OCI-LY1 (cell line): ENCODE measurements at regions not wholly inside any gene's neighbourhood (a gene's known extent, or its start where the extent isn't known, plus 50 kb on each side); places are given as distances from the start of the nearest gene placed in this dataset.

Source experiments
- H2AFZ ChIP-seq: fragments of 200-600 bp; sonication (generic), shearing (Covaris generic); 2 replicates; pipeline ENCODE4 v1.6.0; 2014; ENCODE audit warnings: antibody characterized with exemption, mild to moderate bottlenecking, low read length
- H3F3A ChIP-seq: fragments of 200-600 bp; sonication (generic), shearing (Covaris generic); 2 replicates; pipeline ENCODE4 v1.6.0; 2014; ENCODE audit warnings: mild to moderate bottlenecking, antibody characterized with exemption, low read length, moderate library complexity; ENCODE audit not compliant: insufficient read depth
- H3K27ac ChIP-seq: fragments of 200-600 bp; sonication (generic); 2 replicates; pipeline ENCODE4 v1.5.1; 2014; ENCODE audit warnings: low read length, mixed run types, mild to moderate bottlenecking, low read depth; ENCODE audit not compliant: poor library complexity, severe bottlenecking
- H3K27me3 ChIP-seq: fragments of 200-600 bp; sonication (generic); 2 replicates; pipeline ENCODE4 v1.6.0; 2014; ENCODE audit warnings: antibody characterized with exemption, mild to moderate bottlenecking, low read length, moderate library complexity; ENCODE audit not compliant: insufficient read depth
- H3K36me3 ChIP-seq: fragments of 200-600 bp; sonication (generic); 2 replicates; pipeline ENCODE4 v1.6.1; 2014; ENCODE audit warnings: mild to moderate bottlenecking, antibody characterized with exemption, low read length, moderate library complexity, mixed read lengths; ENCODE audit not compliant: insufficient read depth
- H3K4me1 ChIP-seq: fragments of 200-600 bp; sonication (generic); 2 replicates; pipeline ENCODE4 v1.5.1; 2014; ENCODE audit warnings: mild to moderate bottlenecking, low read length, moderate library complexity; ENCODE audit not compliant: insufficient read depth, severe bottlenecking
- H3K4me2 ChIP-seq: fragments of 200-600 bp; sonication (generic), shearing (Covaris generic); 2 replicates; pipeline ENCODE4 v1.6.1; 2014; ENCODE audit warnings: low read length
- H3K4me3 ChIP-seq: fragments of 200-600 bp; sonication (generic); 2 replicates; pipeline ENCODE4 v1.5.1; 2014; ENCODE audit warnings: low read length, low read depth, mild to moderate bottlenecking, mixed read lengths; ENCODE audit not compliant: poor library complexity, severe bottlenecking
- H3K79me2 ChIP-seq: fragments of 200-600 bp; shearing (Covaris generic); 2 replicates; pipeline ENCODE4 v1.6.1; 2016; ENCODE audit warnings: mixed run types, low read length, mixed read lengths; ENCODE audit not compliant: insufficient read depth
- H3K9ac ChIP-seq: fragments of 200-600 bp; sonication (generic), shearing (Covaris generic); 2 replicates; pipeline ENCODE4 v1.6.1; 2014; ENCODE audit warnings: mild to moderate bottlenecking, low read length, mixed read lengths
- H3K9me2 ChIP-seq: fragments of 200-600 bp; sonication (generic), shearing (Covaris generic); 2 replicates; pipeline ENCODE4 v1.6.1; 2014; ENCODE audit warnings: low read depth, mild to moderate bottlenecking, low read length, mixed read lengths
- H3K9me3 ChIP-seq: fragments of 200-600 bp; shearing (Covaris generic); 2 replicates; pipeline ENCODE4 v1.6.1; 2014; ENCODE audit warnings: low read length, mixed read lengths
- H4K20me1 ChIP-seq: fragments of 200-600 bp; sonication (generic), shearing (Covaris generic); 2 replicates; pipeline ENCODE4 v1.6.0; 2016; ENCODE audit warnings: mild to moderate bottlenecking, low read length; ENCODE audit not compliant: insufficient read depth
- CTCF ChIP-seq: fragments of 200-600 bp; sonication (generic), shearing (Covaris generic); IDR thresholded peaks from 2 replicates; pipeline ENCODE4 v1.5.1; 2017; ENCODE audit warnings: mild to moderate bottlenecking, antibody characterized with exemption, low read length, moderate library complexity, mixed read lengths
- EZH2 ChIP-seq: fragments of 200-600 bp; sonication (generic), shearing (Covaris generic); IDR thresholded peaks from 2 replicates; pipeline ENCODE4 v1.8.0; 2017; ENCODE audit warnings: borderline replicate concordance, mixed run types, mild to moderate bottlenecking, antibody characterized with exemption, low read length, moderate library complexity, mixed read lengths

GRCh38 chr20:7579888-7580287 lies 360.4 kb downstream of the HAO1 start:
- Histone ChIP-seq H3F3A (no peaks in the 10 kb centered on the region), H3K4me2 (no peak overlapping the region), H3K9me3 (no peaks in the 10 kb centered on the region), H3K4me1 (no peaks in the 10 kb centered on the region), H3K9ac (no peak overlapping the region), H3K27me3 (no peaks in the 10 kb centered on the region), H3K36me3 (no peaks in the 10 kb centered on the region), H2AFZ (no peak overlapping the region), H4K20me1 (no peaks in the 10 kb centered on the region), H3K9me2 (no peaks in the 10 kb centered on the region), H3K4me3 (no peak overlapping the region), H3K27ac (no peak overlapping the region), H3K79me2 (no peaks in the 10 kb centered on the region)
- TF ChIP-seq EZH2 (no peak), CTCF (no peak)

- Histone ChIP-seq H3F3A (no peaks in the 10 kb centered on the region), H3K9me3 (no peaks in the 10 kb centered on the region), H3K9me2 (no peaks in the 10 kb centered on the region), H3K27me3 (no peaks in the 10 kb centered on the region), H3K79me2 (no peaks in the 10 kb centered on the region), H3K4me3 (no peak overlapping the region), H3K36me3 (no peaks in the 10 kb centered on the region), H3K27ac (no peak overlapping the region), H2AFZ (no peak overlapping the region), H3K4me2 (no peak overlapping the region), H4K20me1 (no peaks in the 10 kb centered on the region), H3K9ac (no peak overlapping the region), H3K4me1 (no peaks in the 10 kb centered on the region)
- TF ChIP-seq CTCF, result no peak
- TF ChIP-seq EZH2, result no peak
Observed at GRCh38 chr20:7585126-7585679, 355.1 kb downstream of the HAO1 start.

- Histone ChIP-seq H3K27me3 (no peaks in the 10 kb centered on the region), H4K20me1 (no peaks in the 10 kb centered on the region), H3K4me2 (no peak overlapping the region), H3K36me3 (no peaks in the 10 kb centered on the region), H3K9me3 (no peaks in the 10 kb centered on the region), H3K79me2 (no peaks in the 10 kb centered on the region), H3K4me3 (no peak overlapping the region), H3K9ac (no peak overlapping the region), H2AFZ (no peak overlapping the region), H3K27ac (no peak overlapping the region), H3K4me1 (no peaks in the 10 kb centered on the region), H3F3A (no peaks in the 10 kb centered on the region), H3K9me2 (no peaks in the 10 kb centered on the region)
- TF ChIP-seq CTCF (no peak), EZH2 (no peak)
Observed at GRCh38 chr20:7586481-7586880, 353.8 kb downstream of the HAO1 start.
